ENCODE measurements at regions not wholly inside any gene's neighbourhood (a gene's known extent, or its start where the extent isn't known, plus 50 kb on each side); places are given as distances from the start of the nearest gene placed in this dataset.

GRCh38 chr12:111154147-111154834 is 214.6 kb downstream of the PHETA1 start:
- H3K4me1 ChIP-seq (replicated peaks in 1 of 4; ENCODE audit: control insufficient read depth in 3 of 4, insufficient read depth in 4 of 4, low read length in 3 of 4) = peaks cover 3 to 16% (median 8%) of the 10 kb centered on the region in 4 experiments
- no peak overlapping the region for H2BK120ac ChIP-seq (replicated peaks; ENCODE audit: low read depth, low read length)
- H2AK5ac ChIP-seq (ENCODE audit: low read depth, low read length) = no peak overlapping the region
- H3K56ac ChIP-seq (replicated peaks; ENCODE audit: insufficient read length, low read depth, low read length) = no peak overlapping the region
- H3K18ac ChIP-seq (ENCODE audit: extremely low read depth, low read length) = no peak overlapping the region
- H3K4me2 ChIP-seq (ENCODE audit: insufficient read depth in 1 of 2, low read depth in 2 of 2, low read length in 2 of 2) = peak overlapping the region in 1 of 2 experiments; percentile 24; a peak in 2 of 4 replicates
- DNase-seq (ENCODE audit: low read depth in 1 of 2, low spot score in 2 of 2) = no peak
- H2AFZ ChIP-seq (ENCODE audit: low read length) = no peak overlapping the region
- no peaks in the 10 kb centered on the region for H3K27me3 ChIP-seq (replicated peaks in 1 of 4; ENCODE audit: control insufficient read depth in 3 of 4, extremely low read depth in 1 of 4, insufficient read depth in 3 of 4, low read length in 3 of 4)
- H3K36me3 ChIP-seq (ENCODE audit: control insufficient read depth in 2 of 4, insufficient read depth in 4 of 4, low read length in 3 of 4) = no peaks in the 10 kb centered on the region
- peak; percentile 78 for FAIRE-seq
- no peaks in the 10 kb centered on the region for H3K79me2 ChIP-seq (ENCODE audit: control insufficient read depth in 1 of 2, insufficient read depth in 2 of 2, low read length in 2 of 2)
- no peak overlapping the region for H4K5ac ChIP-seq (ENCODE audit: insufficient read length, low read depth, low read length)
- H2BK12ac ChIP-seq (ENCODE audit: low read depth, low read length) = no peak overlapping the region
- 71% methylated on average over 19 of the region's 19 CpGs; no CpG with 5 or more reads in 1 of the 2 experiments for WGBS, 2 experiments (ENCODE audit: extremely low coverage in 1 of 2, insufficient coverage in 1 of 2, insufficient read length in 1 of 2, insufficient replicate concordance in 2 of 2, low coverage in 1 of 2, low lambda C conversion rate in 2 of 2, missing lambda C conversion rate in 1 of 2)
- H3K23me2 ChIP-seq (ENCODE audit: low read depth, low read length) = no peaks in the 10 kb centered on the region
- no peaks in the 10 kb centered on the region for H4K20me1 ChIP-seq (replicated peaks in 1 of 2; ENCODE audit: control insufficient read depth in 1 of 2, insufficient read depth in 2 of 2, low read length in 2 of 2)
- H3K4ac ChIP-seq (replicated peaks; ENCODE audit: insufficient read length, low read depth, low read length) = no peak overlapping the region
- ChIA-PET CTCF (ENCODE audit: partially characterized antibody) (interaction anchor here (1.1 to 1.2 kb wide), 3 partner anchors 14 to 146 kb away, joined by 3 to 4 read pairs (median 3); no protein-coding TSS in a partner anchor), POLR2A (ENCODE audit: partially characterized antibody) (no interaction called here)
- no peak overlapping the region for H3K23ac ChIP-seq (ENCODE audit: insufficient read length)
- no peak overlapping the region for H2BK15ac ChIP-seq (ENCODE audit: low read length)
- no peak overlapping the region for H4K91ac ChIP-seq (replicated peaks; ENCODE audit: insufficient read length, low read length)
- no peak overlapping the region for H3K9ac ChIP-seq (replicated peaks in 1 of 4; ENCODE audit: extremely low read depth in 1 of 4, low read depth in 3 of 4, low read length in 3 of 4)
- H3K4me3 ChIP-seq (ENCODE audit: extremely low read depth in 1 of 4, insufficient read depth in 2 of 4, low read depth in 3 of 4, low read length in 4 of 4) = no peak overlapping the region
- no peak overlapping the region for H2BK5ac ChIP-seq (ENCODE audit: low read depth, low read length)
- no peaks in the 10 kb centered on the region for H3K9me3 ChIP-seq (ENCODE audit: insufficient read depth in 2 of 2, low read depth in 1 of 2, low read length in 1 of 2)
- H4K8ac ChIP-seq (ENCODE audit: extremely low read depth, insufficient read depth, low read length) = no peak overlapping the region
- H3K79me1 ChIP-seq (ENCODE audit: low read depth, low read length) = no peaks in the 10 kb centered on the region
- no peak overlapping the region for H3K14ac ChIP-seq (ENCODE audit: insufficient read length)
- no peak overlapping the region for H2BK20ac ChIP-seq (ENCODE audit: low read length)
- H3K27ac ChIP-seq (ENCODE audit: low read depth, low read length) = no peak overlapping the region
- TF ChIP-seq TEAD4 (IDR thresholded peaks at IDR 0.05; ENCODE audit: low read depth, low read length) (no peak), EP300 (IDR thresholded peaks at IDR 0.05; ENCODE audit: borderline replicate concordance in 1 of 2, low read depth in 2 of 2, low read length in 2 of 2) (no peak), POU5F1 (IDR thresholded peaks at IDR 0.05; ENCODE audit: low read depth, low read length) (no peak), RBBP5 (IDR thresholded peaks at IDR 0.05; ENCODE audit: borderline replicate concordance, low read depth, low read length) (no peak), POLR2AphosphoS5 (IDR thresholded peaks at IDR 0.05; ENCODE audit: low read depth, low read length) (no peak), TAF1 (IDR thresholded peaks at IDR 0.05; ENCODE audit: low read depth, low read length) (no peak), SIX5 (IDR thresholded peaks at IDR 0.05; ENCODE audit: low read depth, low read length) (no peak), KDM5A (IDR thresholded peaks at IDR 0.05; ENCODE audit: low read length) (no peak), HDAC6 (IDR thresholded peaks at IDR 0.05; ENCODE audit: low read depth, low read length) (no peak), JUN (IDR thresholded peaks at IDR 0.05; ENCODE audit: low read depth, low read length) (no peak), KDM1A (IDR thresholded peaks at IDR 0.05; ENCODE audit: borderline replicate concordance, low read length) (no peak), CEBPB (IDR thresholded peaks at IDR 0.05; ENCODE audit: low read depth, low read length) (no peak), CHD1 (IDR thresholded peaks at IDR 0.05; ENCODE audit: low read depth, low read length) (no peak), RXRA (IDR thresholded peaks at IDR 0.05; ENCODE audit: insufficient read depth, low read depth, low read length) (no peak), SUZ12 (IDR thresholded peaks at IDR 0.05; ENCODE audit: low read length) (no peak)
